ENCODE measurements at regions not wholly inside any gene's neighbourhood (a gene's known extent, or its start where the extent isn't known, plus 50 kb on each side); places are given as distances from the start of the nearest gene placed in this dataset.

- H3K79me2 ChIP-seq = no peaks in the 10 kb centered on the region
- no peaks in the 10 kb centered on the region for H3K4me1 ChIP-seq
- no peak for TF ChIP-seq CTCF (IDR thresholded peaks at IDR 0.05)
- no peak overlapping the region for H3K27ac ChIP-seq
- no peak overlapping the region for H2AFZ ChIP-seq
- H3K9me3 ChIP-seq (ENCODE audit: control insufficient read depth, low read length) = no peaks in the 10 kb centered on the region
- H3K36me3 ChIP-seq (ENCODE audit: control insufficient read depth, insufficient read depth, low read length) = no peaks in the 10 kb centered on the region
- no peak overlapping the region for H3K9ac ChIP-seq
- no peak overlapping the region for H3K4me3 ChIP-seq (ENCODE audit: low read depth, low read length)
- H3K4me2 ChIP-seq (ENCODE audit: low read length) = no peak overlapping the region
- no peaks in the 10 kb centered on the region for H3K27me3 ChIP-seq (ENCODE audit: control insufficient read depth, insufficient read depth, low read length)
Measured at GRCh38 chr9:87229108-87229507, 268.6 kb upstream of the DAPK1 start.

DNA sequence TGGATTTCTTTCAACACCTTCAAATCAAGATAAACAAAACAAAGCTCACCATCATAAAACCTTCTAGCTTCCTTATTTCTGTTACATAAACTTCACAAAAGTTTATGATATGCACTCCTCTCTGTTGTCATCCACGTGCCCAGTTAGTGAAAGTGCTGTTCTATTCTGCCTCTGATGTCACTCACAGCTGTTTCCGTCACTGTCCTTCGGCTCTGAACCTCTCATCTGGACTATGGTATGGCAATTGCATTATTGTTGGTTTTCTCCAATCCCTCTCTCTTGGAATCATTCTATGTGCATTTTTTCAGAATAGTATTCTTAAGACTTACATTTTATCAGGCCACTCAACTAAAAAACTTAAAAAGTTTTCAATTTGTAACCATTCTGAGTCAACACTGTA lies 264.2 kb upstream of the DAPK1 start:
- Histone ChIP-seq H3K27ac (no peak overlapping the region), H3K4me1 (no peaks in the 10 kb centered on the region), H3K4me3 (ENCODE audit: low read depth, low read length) (no peak overlapping the region), H3K27me3 (ENCODE audit: control insufficient read depth, insufficient read depth, low read length) (no peaks in the 10 kb centered on the region), H3K9ac (no peak overlapping the region), H3K79me2 (no peaks in the 10 kb centered on the region), H3K9me3 (ENCODE audit: control insufficient read depth, low read length) (no peaks in the 10 kb centered on the region), H3K4me2 (ENCODE audit: low read length) (no peak overlapping the region), H2AFZ (no peak overlapping the region), H3K36me3 (ENCODE audit: control insufficient read depth, insufficient read depth, low read length) (no peaks in the 10 kb centered on the region)
- TF ChIP-seq CTCF (IDR thresholded peaks at IDR 0.05) = no peak

DNA sequence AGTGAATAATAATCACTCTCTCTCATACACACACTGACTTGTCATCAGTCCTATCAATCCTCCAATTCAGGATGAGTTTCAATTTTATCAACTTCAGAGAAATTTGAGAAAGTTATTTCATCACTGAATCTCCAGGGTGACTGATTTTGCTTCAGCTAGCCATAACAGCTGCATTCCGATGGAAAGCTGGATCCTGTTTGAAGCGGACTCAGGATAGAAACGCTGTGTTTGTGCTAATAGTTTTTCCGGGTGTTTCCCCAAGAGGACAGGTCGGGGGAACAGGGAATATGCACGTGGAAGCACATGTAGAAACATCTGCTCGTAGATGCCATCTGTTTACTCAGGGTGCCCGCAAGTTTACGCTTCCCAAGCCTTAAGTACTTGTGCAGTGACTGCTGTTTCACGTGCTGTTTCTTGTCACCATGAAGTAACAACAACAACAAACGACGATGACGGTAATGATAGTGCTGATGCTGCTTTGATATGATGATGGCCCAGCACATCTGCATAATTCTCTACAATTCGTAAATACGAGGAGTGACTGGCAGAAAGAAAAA lies 263.7 kb upstream of the DAPK1 start:
- Histone ChIP-seq H3K27ac (no peak overlapping the region), H3K4me2 (ENCODE audit: low read length) (peak overlapping the region; percentile 53), H3K4me3 (ENCODE audit: low read depth, low read length) (no peak overlapping the region), H3K9ac (no peak overlapping the region), H3K9me3 (ENCODE audit: control insufficient read depth, low read length) (no peaks in the 10 kb centered on the region), H3K79me2 (no peaks in the 10 kb centered on the region), H2AFZ (no peak overlapping the region), H3K27me3 (ENCODE audit: control insufficient read depth, insufficient read depth, low read length) (no peaks in the 10 kb centered on the region), H3K36me3 (ENCODE audit: control insufficient read depth, insufficient read depth, low read length) (no peaks in the 10 kb centered on the region), H3K4me1 (no peaks in the 10 kb centered on the region)
- TF ChIP-seq CTCF (IDR thresholded peaks at IDR 0.05) = no peak

DNA sequence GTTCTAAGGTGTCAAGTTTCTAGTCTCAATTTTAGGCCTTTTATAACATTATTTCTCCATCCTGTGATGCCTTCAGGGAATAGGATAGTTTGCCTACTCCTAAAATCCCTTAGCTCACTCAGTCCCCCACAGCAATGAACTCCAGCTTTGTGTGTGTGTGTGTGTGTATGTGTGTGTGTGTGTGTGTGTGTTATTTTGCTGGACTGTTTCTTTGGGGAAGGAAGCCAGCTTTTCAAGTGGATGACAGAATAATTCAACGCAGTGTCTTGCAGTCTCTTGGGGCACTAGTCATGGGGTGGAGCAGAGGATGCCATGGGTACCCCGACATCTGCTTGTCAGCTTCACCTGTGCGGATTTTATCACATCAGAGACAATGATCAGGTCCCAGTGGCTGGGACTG lies 262.8 kb upstream of the DAPK1 start:
- no peaks in the 10 kb centered on the region for H3K79me2 ChIP-seq
- no peak overlapping the region for H3K9ac ChIP-seq
- no peak overlapping the region for H3K4me2 ChIP-seq (ENCODE audit: low read length)
- H3K36me3 ChIP-seq (ENCODE audit: control insufficient read depth, insufficient read depth, low read length) = no peaks in the 10 kb centered on the region
- no peak overlapping the region for H3K27ac ChIP-seq
- no peak for TF ChIP-seq CTCF (IDR thresholded peaks at IDR 0.05)
- no peaks in the 10 kb centered on the region for H3K4me1 ChIP-seq
- H3K27me3 ChIP-seq (ENCODE audit: control insufficient read depth, insufficient read depth, low read length) = no peaks in the 10 kb centered on the region
- no peak overlapping the region for H3K4me3 ChIP-seq (ENCODE audit: low read depth, low read length)
- H3K9me3 ChIP-seq (ENCODE audit: control insufficient read depth, low read length) = no peaks in the 10 kb centered on the region
- H2AFZ ChIP-seq = no peak overlapping the region

- Histone ChIP-seq H3K9me3 (ENCODE audit: control insufficient read depth, low read length) (no peaks in the 10 kb centered on the region), H2AFZ (no peak overlapping the region), H3K9ac (no peak overlapping the region), H3K27me3 (ENCODE audit: control insufficient read depth, insufficient read depth, low read length) (no peaks in the 10 kb centered on the region), H3K4me2 (ENCODE audit: low read length) (no peak overlapping the region), H3K4me3 (ENCODE audit: low read depth, low read length) (no peak overlapping the region), H3K79me2 (no peaks in the 10 kb centered on the region), H3K4me1 (no peaks in the 10 kb centered on the region), H3K27ac (no peak overlapping the region), H3K36me3 (ENCODE audit: control insufficient read depth, insufficient read depth, low read length) (no peaks in the 10 kb centered on the region)
- TF ChIP-seq CTCF (IDR thresholded peaks at IDR 0.05) = no peak
Measured at GRCh38 chr9:87236546-87236945, 261.1 kb upstream of the DAPK1 start.
